DOHH2 (cell line): ENCODE measurements at regions not wholly inside any gene's neighbourhood (a gene's known extent, or its start where the extent isn't known, plus 50 kb on each side); places are given as distances from the start of the nearest gene placed in this dataset.

Experiments used
- CTCF ChIP-seq: fragments of 200-600 bp; sonication (generic); IDR thresholded peaks from one replicate; pipeline ENCODE4 v1.5.1; 2014; ENCODE audit warnings: antibody characterized with exemption, mild to moderate bottlenecking, low read depth, low read length; ENCODE audit not compliant: poor library complexity, severe bottlenecking
- EZH2phosphoT487 ChIP-seq: fragments of 200-600 bp; sonication (generic); IDR thresholded peaks from 2 replicates; pipeline ENCODE4 v1.6.1; 2017; ENCODE audit warnings: borderline replicate concordance, mild to moderate bottlenecking, antibody characterized with exemption, low read length, moderate library complexity, mixed read lengths

DNA sequence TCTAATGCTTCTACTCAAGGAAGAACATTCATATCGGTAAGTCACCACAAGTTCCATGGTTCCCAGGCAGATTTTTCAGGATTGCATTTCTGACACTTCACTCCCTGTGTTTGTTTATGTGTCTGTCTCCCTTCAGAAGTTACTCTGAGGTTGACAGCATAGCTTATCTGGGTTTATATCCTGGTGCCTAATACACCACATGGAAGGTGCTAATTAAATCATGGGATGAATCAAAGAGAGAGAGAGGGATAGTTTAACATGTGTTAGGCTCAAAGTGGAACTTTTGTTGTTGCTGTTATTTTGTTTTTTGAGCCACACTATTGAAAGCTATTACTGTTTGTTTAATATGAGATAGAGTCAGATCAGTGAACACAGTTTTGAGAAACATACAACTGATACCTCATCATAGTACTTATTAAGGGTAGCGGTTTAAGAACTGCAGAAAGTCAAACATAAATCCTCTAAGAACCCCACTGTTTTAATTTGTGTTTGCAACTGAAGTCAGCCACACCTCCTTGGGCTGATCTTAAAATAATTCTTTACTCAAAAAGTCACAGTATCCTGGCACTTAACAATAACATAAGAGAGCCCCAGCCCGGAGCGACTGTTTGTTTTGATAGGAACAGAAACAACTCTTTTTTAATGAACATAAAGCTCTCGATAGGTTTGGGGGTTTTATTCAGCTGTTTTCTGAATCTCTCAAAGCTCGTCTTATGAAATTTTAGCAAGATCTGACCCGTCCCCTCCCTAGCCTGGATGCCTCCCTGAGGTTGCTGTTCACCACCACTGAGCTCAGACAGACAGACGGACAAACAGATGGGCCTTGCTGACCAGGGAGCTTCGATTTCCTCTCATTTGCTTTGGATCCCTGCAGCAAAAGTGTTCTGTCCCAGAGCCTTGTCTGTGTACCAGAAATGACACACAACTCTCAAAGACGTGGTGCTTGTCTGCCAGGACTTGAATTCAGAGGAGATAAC is 98.3 kb upstream of the MYOCD start:
- TF ChIP-seq CTCF: no peak
- no peak for TF ChIP-seq EZH2phosphoT487
